Panc1 (cell line): ENCODE measurements at regions not wholly inside any gene's neighbourhood (a gene's known extent, or its start where the extent isn't known, plus 50 kb on each side); places are given as distances from the start of the nearest gene placed in this dataset.

Experiments
- ATAC-seq: fragments of 200-7000 bp; cut with Tn5 transposase; 2 replicates; pipeline ENCODE4 v1.9.1; 2020; ENCODE audit warnings: mild to moderate bottlenecking, moderate library complexity
- BruUV-seq: library from RNA; stranded (reverse); fragments of 400-500 nt; replicated peaks from 2 replicates; lab custom pipeline; 2021; lab: Mats Ljungman, UMichigan
- CTCF ChIA-PET: fragments of 300-600 bp; sonication (Branson Sonifier 250); formaldehyde crosslinking; loops from one replicate; lab custom pipeline; 2022; ENCODE audit warnings: antibody characterized with exemption; lab: Charles Lee
- POLR2A ChIA-PET: fragments of 300-600 bp; sonication (Branson Sonifier 250); formaldehyde crosslinking; loops from one replicate; lab custom pipeline; 2022; ENCODE audit warnings: antibody characterized with exemption; lab: Charles Lee
- DNase-seq: peaks from one replicate; pipeline ENCODE4 v3.0.0-alpha.2; 2010; ENCODE audit warnings: low read depth, low spot score
- H3K27ac ChIP-seq: 2 replicates; pipeline ENCODE4 v1.5.1; 2011; ENCODE audit warnings: mild to moderate bottlenecking, low read length, inconsistent platforms
- H3K27me3 ChIP-seq: fragments of 200-500 bp; sonication (Bioruptor generic); 2 replicates; pipeline ENCODE4 v1.6.0; 2014; ENCODE audit warnings: low read length, inconsistent platforms; ENCODE audit not compliant: control insufficient read depth, insufficient read depth
- H3K36me3 ChIP-seq: fragments of 200-500 bp; sonication (Bioruptor generic); 2 replicates; pipeline ENCODE4 v1.5.1; 2014; ENCODE audit warnings: inconsistent platforms, mild to moderate bottlenecking, low read length, moderate library complexity; ENCODE audit not compliant: control insufficient read depth, insufficient read depth
- H3K4me1 ChIP-seq: 2 replicates; pipeline ENCODE4 v1.5.1; 2011; ENCODE audit warnings: inconsistent platforms, mild to moderate bottlenecking, low read length, moderate library complexity; ENCODE audit not compliant: control insufficient read depth, insufficient read depth
- H3K4me3 ChIP-seq, 2 experiments: 2 replicates each; pipeline ENCODE4 v1.5.1; 2011 to 2012; ENCODE audit warnings: low read depth in 2 of 2, low read length in 2 of 2, mild to moderate bottlenecking in 2 of 2, inconsistent platforms in 1 of 2, moderate library complexity in 1 of 2
- H3K9me3 ChIP-seq: fragments of 200-500 bp; sonication (Bioruptor generic); 2 replicates; pipeline ENCODE4 v1.5.1; 2014; ENCODE audit warnings: low read depth, mild to moderate bottlenecking, inconsistent platforms, low read length, moderate library complexity; ENCODE audit not compliant: control insufficient read depth, insufficient read depth
- POLR2AphosphoS5 ChIP-seq: IDR thresholded peaks from 2 replicates; pipeline ENCODE4 v1.6.1; 2012; ENCODE audit warnings: mild to moderate bottlenecking, low read depth, low read length, moderate library complexity
- SIN3A ChIP-seq: IDR thresholded peaks from 2 replicates; pipeline ENCODE4 v1.6.1; 2012; ENCODE audit warnings: low read depth, mild to moderate bottlenecking, low read length, moderate library complexity, borderline replicate concordance; ENCODE audit not compliant: insufficient read depth
- TCF7L2 ChIP-seq: IDR thresholded peaks from 2 replicates; pipeline ENCODE4 v1.6.1; 2011; ENCODE audit warnings: mild to moderate bottlenecking, low read depth, low read length, inconsistent platforms
- in situ Hi-C: cut with HindIII; loops from 2 replicates; pipeline ENCODE4 v1.10.0; 2016; ENCODE audit warnings: low sequenced_read_pairs, low pct_unique_long_range_greater_than_20kb
- intact Hi-C: fragments of 100-400 bp; cut with micrococcal nuclease; formaldehyde crosslinking; loops from one replicate; pipeline ENCODE4 v1.10.0; 2022; ENCODE audit not compliant: unreplicated experiment
- TF ChIP-seq, protein P1 (sequence below), 2 experiments: IDR thresholded peaks; 2 replicates each; pipeline ENCODE4 v1.6.1; 2011 to 2012; ENCODE audit warnings: low read depth in 2 of 2, control low read depth in 1 of 2, low read length in 1 of 2, mild to moderate bottlenecking in 1 of 2, moderate library complexity in 1 of 2; ENCODE audit not compliant: insufficient read depth in 1 of 2
- TF ChIP-seq, protein P2 (sequence below): fragments of 450-650 bp; IDR thresholded peaks from 2 replicates; pipeline ENCODE4 v1.5.1; 2017; ENCODE audit warnings: mild to moderate bottlenecking

DNA sequence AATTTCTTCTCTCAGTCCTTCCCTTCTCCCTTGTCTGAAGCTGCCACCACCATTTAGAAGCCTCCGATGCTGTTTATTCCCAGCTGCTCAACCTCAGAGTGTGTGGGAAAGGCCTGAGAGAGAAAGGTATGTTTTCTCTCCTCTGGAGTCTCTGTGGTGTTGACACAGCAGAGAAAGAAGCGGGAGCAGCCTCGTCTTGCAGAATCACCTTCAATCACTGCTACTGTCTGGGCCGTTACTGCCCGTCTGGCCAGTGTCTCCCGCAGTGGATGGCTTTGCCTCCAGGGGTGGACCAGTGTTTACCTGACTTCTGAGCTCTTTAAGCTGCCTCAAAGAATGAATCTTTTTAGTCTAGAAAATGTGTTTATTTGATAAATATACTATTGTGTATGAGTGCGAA is 148.9 kb upstream of the FAM47C start:
- Histone ChIP-seq H3K27me3 (no peaks in the 10 kb centered on the region), H3K9me3 (no peaks in the 10 kb centered on the region), H3K27ac (no peak overlapping the region), H3K4me1 (no peaks in the 10 kb centered on the region), H3K36me3 (no peaks in the 10 kb centered on the region), H3K4me3 (no peak overlapping the region)
- POLR2A ChIA-PET: no interaction called here
- no TSS peak for BruUV-seq
- CTCF ChIA-PET: no interaction called here
- ATAC-seq (no peak), DNase-seq (no peak)
- no peak for TF ChIP-seq TCF7L2
- TF ChIP-seq, protein P1, sequence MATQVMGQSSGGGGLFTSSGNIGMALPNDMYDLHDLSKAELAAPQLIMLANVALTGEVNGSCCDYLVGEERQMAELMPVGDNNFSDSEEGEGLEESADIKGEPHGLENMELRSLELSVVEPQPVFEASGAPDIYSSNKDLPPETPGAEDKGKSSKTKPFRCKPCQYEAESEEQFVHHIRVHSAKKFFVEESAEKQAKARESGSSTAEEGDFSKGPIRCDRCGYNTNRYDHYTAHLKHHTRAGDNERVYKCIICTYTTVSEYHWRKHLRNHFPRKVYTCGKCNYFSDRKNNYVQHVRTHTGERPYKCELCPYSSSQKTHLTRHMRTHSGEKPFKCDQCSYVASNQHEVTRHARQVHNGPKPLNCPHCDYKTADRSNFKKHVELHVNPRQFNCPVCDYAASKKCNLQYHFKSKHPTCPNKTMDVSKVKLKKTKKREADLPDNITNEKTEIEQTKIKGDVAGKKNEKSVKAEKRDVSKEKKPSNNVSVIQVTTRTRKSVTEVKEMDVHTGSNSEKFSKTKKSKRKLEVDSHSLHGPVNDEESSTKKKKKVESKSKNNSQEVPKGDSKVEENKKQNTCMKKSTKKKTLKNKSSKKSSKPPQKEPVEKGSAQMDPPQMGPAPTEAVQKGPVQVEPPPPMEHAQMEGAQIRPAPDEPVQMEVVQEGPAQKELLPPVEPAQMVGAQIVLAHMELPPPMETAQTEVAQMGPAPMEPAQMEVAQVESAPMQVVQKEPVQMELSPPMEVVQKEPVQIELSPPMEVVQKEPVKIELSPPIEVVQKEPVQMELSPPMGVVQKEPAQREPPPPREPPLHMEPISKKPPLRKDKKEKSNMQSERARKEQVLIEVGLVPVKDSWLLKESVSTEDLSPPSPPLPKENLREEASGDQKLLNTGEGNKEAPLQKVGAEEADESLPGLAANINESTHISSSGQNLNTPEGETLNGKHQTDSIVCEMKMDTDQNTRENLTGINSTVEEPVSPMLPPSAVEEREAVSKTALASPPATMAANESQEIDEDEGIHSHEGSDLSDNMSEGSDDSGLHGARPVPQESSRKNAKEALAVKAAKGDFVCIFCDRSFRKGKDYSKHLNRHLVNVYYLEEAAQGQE (IDR thresholded peaks at IDR 0.05; ENCODE audit: insufficient read depth in 1 of 2, low read depth in 2 of 2, low read length in 1 of 2): no peak
- TF ChIP-seq, protein P2, sequence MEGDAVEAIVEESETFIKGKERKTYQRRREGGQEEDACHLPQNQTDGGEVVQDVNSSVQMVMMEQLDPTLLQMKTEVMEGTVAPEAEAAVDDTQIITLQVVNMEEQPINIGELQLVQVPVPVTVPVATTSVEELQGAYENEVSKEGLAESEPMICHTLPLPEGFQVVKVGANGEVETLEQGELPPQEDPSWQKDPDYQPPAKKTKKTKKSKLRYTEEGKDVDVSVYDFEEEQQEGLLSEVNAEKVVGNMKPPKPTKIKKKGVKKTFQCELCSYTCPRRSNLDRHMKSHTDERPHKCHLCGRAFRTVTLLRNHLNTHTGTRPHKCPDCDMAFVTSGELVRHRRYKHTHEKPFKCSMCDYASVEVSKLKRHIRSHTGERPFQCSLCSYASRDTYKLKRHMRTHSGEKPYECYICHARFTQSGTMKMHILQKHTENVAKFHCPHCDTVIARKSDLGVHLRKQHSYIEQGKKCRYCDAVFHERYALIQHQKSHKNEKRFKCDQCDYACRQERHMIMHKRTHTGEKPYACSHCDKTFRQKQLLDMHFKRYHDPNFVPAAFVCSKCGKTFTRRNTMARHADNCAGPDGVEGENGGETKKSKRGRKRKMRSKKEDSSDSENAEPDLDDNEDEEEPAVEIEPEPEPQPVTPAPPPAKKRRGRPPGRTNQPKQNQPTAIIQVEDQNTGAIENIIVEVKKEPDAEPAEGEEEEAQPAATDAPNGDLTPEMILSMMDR: no peak
- TF ChIP-seq SIN3A: no peak
- no peak for TF ChIP-seq POLR2AphosphoS5
- in situ Hi-C loops: no loop called here
- intact Hi-C loops: no loop called here

DNA sequence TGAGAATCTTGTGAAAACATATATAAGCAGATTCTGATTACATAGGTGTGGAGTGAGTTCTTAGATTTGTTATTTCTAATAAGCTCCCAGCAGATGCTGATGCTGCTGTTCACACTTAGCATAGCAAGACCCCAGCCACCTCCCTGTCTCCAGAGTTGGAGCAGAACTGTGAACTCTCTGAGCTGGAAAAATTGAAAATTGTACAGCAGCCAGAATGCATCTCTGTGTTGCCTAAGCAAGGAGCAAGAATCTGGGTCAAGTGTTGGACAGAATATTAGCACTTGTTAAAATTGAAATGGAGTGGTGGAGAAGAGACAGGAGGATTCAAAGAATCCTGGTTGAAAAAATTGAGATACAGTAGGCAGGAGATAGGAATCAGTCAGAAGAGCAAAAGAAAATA is 146.6 kb upstream of the FAM47C start:
- no peak overlapping the region for H3K4me3 ChIP-seq
- ChIA-PET CTCF (no interaction called here), POLR2A (no interaction called here)
- in situ Hi-C loops (no loop called here), intact Hi-C loops (loop anchor here (10.0 kb wide), 1 partner anchor 967 kb away; no protein-coding TSS in a partner anchor)
- no peak for ATAC-seq
- BruUV-seq: no TSS peak
- H3K9me3 ChIP-seq: no peaks in the 10 kb centered on the region
- H3K27ac ChIP-seq: no peak overlapping the region
- no peaks in the 10 kb centered on the region for H3K36me3 ChIP-seq
- no peaks in the 10 kb centered on the region for H3K27me3 ChIP-seq
- no peak for DNase-seq
- H3K4me1 ChIP-seq: no peaks in the 10 kb centered on the region
- no peak for TF ChIP-seq POLR2AphosphoS5
- TF ChIP-seq, protein P2: no peak
- TF ChIP-seq SIN3A: no peak
- TF ChIP-seq, protein P1 (IDR thresholded peaks at IDR 0.05; ENCODE audit: insufficient read depth in 1 of 2, low read depth in 2 of 2, low read length in 1 of 2): no peak
- TF ChIP-seq TCF7L2: no peak
